GM18526 (cell line): ENCODE measurements at regions not wholly inside any gene's neighbourhood (a gene's known extent, or its start where the extent isn't known, plus 50 kb on each side); places are given as distances from the start of the nearest gene placed in this dataset.

ENCODE experiments used
- POLR2A ChIP-seq: IDR thresholded peaks from 3 replicates; pipeline ENCODE4 v1.6.1; 2011; ENCODE audit not compliant: insufficient read length; ENCODE audit errors: extremely low read depth

GRCh38 chr20:25750765-25751696 lies 54.4 kb upstream of the ZNF337 start:
- TF ChIP-seq POLR2A, result no peak

GRCh38 chr20:25750220-25750764 lies 53.6 kb upstream of the ZNF337 start:
- TF ChIP-seq POLR2A, result no peak

- no peak for TF ChIP-seq POLR2A
Measured at GRCh38 chr20:25749649-25750048, 53.0 kb upstream of the ZNF337 start.
